Trophoblast cell (in vitro differentiated cells and primary cell): ENCODE measurements at regions not wholly inside any gene's neighbourhood (a gene's known extent, or its start where the extent isn't known, plus 50 kb on each side); places are given as distances from the start of the nearest gene placed in this dataset.

Experiments used
- DNase-seq, 2 donors: peaks; one replicate each; pipeline ENCODE4 v3.0.0-alpha.2; 2016
- H2AFZ ChIP-seq: 2 replicates; pipeline ENCODE4 v1.6.1; 2013; ENCODE audit warnings: low read length, moderate library complexity, mild to moderate bottlenecking; ENCODE audit not compliant: insufficient read depth, poor library complexity
- H2AK5ac ChIP-seq: 2 replicates; pipeline ENCODE4 v1.6.1; 2013; ENCODE audit warnings: mild to moderate bottlenecking, low read length
- H2BK120ac ChIP-seq: 2 replicates; pipeline ENCODE4 v1.6.1; 2013; ENCODE audit warnings: low read length, mild to moderate bottlenecking, moderate library complexity; ENCODE audit not compliant: insufficient read depth, poor library complexity
- H2BK12ac ChIP-seq: 2 replicates; pipeline ENCODE4 v1.6.1; 2013; ENCODE audit warnings: mild to moderate bottlenecking, low read length, moderate library complexity
- H2BK5ac ChIP-seq: 2 replicates; pipeline ENCODE4 v1.6.1; 2013; ENCODE audit warnings: low read length, low read depth, moderate library complexity, mild to moderate bottlenecking; ENCODE audit not compliant: poor library complexity
- H3K14ac ChIP-seq: 2 replicates; pipeline ENCODE4 v1.6.1; 2013; ENCODE audit warnings: mild to moderate bottlenecking, low read length
- H3K18ac ChIP-seq: 2 replicates; pipeline ENCODE4 v1.6.1; 2013; ENCODE audit warnings: mild to moderate bottlenecking, low read length
- H3K23ac ChIP-seq: 2 replicates; pipeline ENCODE4 v1.6.1; 2013; ENCODE audit warnings: low read length
- H3K27ac ChIP-seq: 2 replicates; pipeline ENCODE4 v1.5.1; 2013; ENCODE audit warnings: low read depth, mild to moderate bottlenecking, inconsistent platforms, low read length, moderate library complexity
- H3K27me3 ChIP-seq: 2 replicates; pipeline ENCODE4 v1.6.1; 2013; ENCODE audit warnings: inconsistent platforms, mild to moderate bottlenecking, low read length, moderate library complexity; ENCODE audit not compliant: insufficient read depth
- H3K36me3 ChIP-seq, 2 experiments: 1 replicate in 1 of 2; 2 replicates in 1 of 2; pipeline ENCODE4 v1.6.1; 2013; ENCODE audit warnings: low read length in 2 of 2, mild to moderate bottlenecking in 2 of 2, moderate library complexity in 1 of 2; ENCODE audit not compliant: insufficient read depth in 2 of 2, control insufficient read depth in 1 of 2
- H3K4ac ChIP-seq: 2 replicates; pipeline ENCODE4 v1.6.1; 2013; ENCODE audit warnings: low read depth, mild to moderate bottlenecking, low read length, moderate library complexity
- H3K4me1 ChIP-seq, 2 experiments: 1 replicate in 1 of 2; 2 replicates in 1 of 2; pipeline ENCODE4 v1.6.1; 2013; ENCODE audit warnings: low read length in 2 of 2, mild to moderate bottlenecking in 2 of 2, moderate library complexity in 1 of 2; ENCODE audit not compliant: insufficient read depth in 2 of 2, control insufficient read depth in 1 of 2
- H3K4me2 ChIP-seq: 2 replicates; pipeline ENCODE4 v1.6.1; 2013; ENCODE audit warnings: inconsistent platforms, mild to moderate bottlenecking, low read length, moderate library complexity
- H3K4me3 ChIP-seq: 2 replicates; pipeline ENCODE4 v1.5.1; 2013; ENCODE audit warnings: mild to moderate bottlenecking, low read depth, low read length, inconsistent platforms
- H3K79me1 ChIP-seq: one replicate; pipeline ENCODE4 v1.6.1; 2013; ENCODE audit warnings: low read length
- H3K79me2 ChIP-seq: 2 replicates; pipeline ENCODE4 v1.6.1; 2013; ENCODE audit warnings: low read length, mild to moderate bottlenecking; ENCODE audit not compliant: control insufficient read depth, insufficient read depth, poor library complexity
- H3K9ac ChIP-seq: 2 replicates; pipeline ENCODE4 v1.6.1; 2013; ENCODE audit warnings: mild to moderate bottlenecking, low read length
- H3K9me3 ChIP-seq: 2 replicates; pipeline ENCODE4 v1.6.1; 2013; ENCODE audit warnings: low read depth, mild to moderate bottlenecking, control low read depth, inconsistent platforms, low read length; ENCODE audit not compliant: insufficient read depth
- H4K12ac ChIP-seq: 2 replicates; pipeline ENCODE4 v1.6.1; 2013; ENCODE audit warnings: low read depth, mild to moderate bottlenecking, low read length, moderate library complexity
- H4K8ac ChIP-seq: 2 replicates; pipeline ENCODE4 v1.6.1; 2013; ENCODE audit warnings: low read depth, mild to moderate bottlenecking, low read length, moderate library complexity
- H4K91ac ChIP-seq: one replicate; pipeline ENCODE4 v1.6.1; 2013; ENCODE audit warnings: low read depth, mild to moderate bottlenecking, low read length, moderate library complexity
- WGBS: extraction: QIAGEN DNeasy Blood & Tissue Kit; methylation state at CpG from one replicate; pipeline ENCODE4 v1.1.7; 2013; ENCODE audit warnings: missing lambda C conversion rate; ENCODE audit not compliant: insufficient read length, insufficient coverage; ENCODE audit errors: extremely low coverage; 5-methylcytosine and 5-hydroxymethylcytosine counted together

- Histone ChIP-seq H3K4me2 (no peak overlapping the region), H4K8ac (no peak overlapping the region), H2AFZ (no peak overlapping the region), H3K4me3 (no peak overlapping the region), H3K9me3 (no peaks in the 10 kb centered on the region), H2BK5ac (no peak overlapping the region), H3K27me3 (no peaks in the 10 kb centered on the region), H3K4me1 (no peaks in the 10 kb centered on the region), H3K23ac (no peak overlapping the region), H2AK5ac (no peak overlapping the region), H3K36me3 (no peaks in the 10 kb centered on the region), H3K18ac (no peak overlapping the region), H2BK12ac (no peak overlapping the region), H2BK120ac (no peak overlapping the region), H4K91ac (no peak overlapping the region), H3K79me1 (no peaks in the 10 kb centered on the region), H3K9ac (no peak overlapping the region), H3K79me2 (no peaks in the 10 kb centered on the region), H4K12ac (no peak overlapping the region), H3K14ac (no peak overlapping the region), H3K27ac (peak overlapping the region; percentile 46), H3K4ac (no peak overlapping the region)
- no peak for DNase-seq
- no CpG with 5 or more reads among the region's 5 CpGs for WGBS
Measured at GRCh38 chr5:104361932-104362331, 799.3 kb upstream of the NUDT12 start.

- Histone ChIP-seq H3K4me1 (no peaks in the 10 kb centered on the region), H3K4me2 (no peak overlapping the region), H3K18ac (no peak overlapping the region), H3K27ac (no peak overlapping the region), H3K4me3 (no peak overlapping the region), H3K14ac (no peak overlapping the region), H3K9ac (no peak overlapping the region), H3K23ac (no peak overlapping the region), H2BK120ac (no peak overlapping the region), H4K8ac (no peak overlapping the region), H3K79me1 (no peaks in the 10 kb centered on the region), H3K4ac (no peak overlapping the region), H3K9me3 (no peaks in the 10 kb centered on the region), H4K91ac (no peak overlapping the region), H2BK5ac (no peak overlapping the region), H2BK12ac (no peak overlapping the region), H3K27me3 (no peaks in the 10 kb centered on the region), H2AK5ac (no peak overlapping the region), H3K79me2 (no peaks in the 10 kb centered on the region), H4K12ac (no peak overlapping the region), H2AFZ (no peak overlapping the region), H3K36me3 (no peaks in the 10 kb centered on the region)
- WGBS = no CpG with 5 or more reads among the region's 4 CpGs
- DNase-seq = peak in 1 of 2 donors; percentile 6
Measured at GRCh38 chr5:104355350-104355749, 792.8 kb upstream of the NUDT12 start.

- no peak overlapping the region for H2AFZ ChIP-seq
- H3K27ac ChIP-seq = no peak overlapping the region
- no peak for DNase-seq
- no peaks in the 10 kb centered on the region for H3K27me3 ChIP-seq
- no peak overlapping the region for H3K18ac ChIP-seq
- H3K4me2 ChIP-seq = no peak overlapping the region
- H3K9me3 ChIP-seq = no peaks in the 10 kb centered on the region
- H3K4me3 ChIP-seq = no peak overlapping the region
- no peak overlapping the region for H3K23ac ChIP-seq
- no peaks in the 10 kb centered on the region for H3K79me1 ChIP-seq
- H2AK5ac ChIP-seq = no peak overlapping the region
- H3K9ac ChIP-seq = no peak overlapping the region
- no peak overlapping the region for H4K91ac ChIP-seq
- no CpG with 5 or more reads among the region's 4 CpGs for WGBS
- H3K36me3 ChIP-seq = no peaks in the 10 kb centered on the region
- no peak overlapping the region for H3K14ac ChIP-seq
- H3K4me1 ChIP-seq = no peaks in the 10 kb centered on the region
- H2BK5ac ChIP-seq = no peak overlapping the region
- no peak overlapping the region for H4K8ac ChIP-seq
- no peaks in the 10 kb centered on the region for H3K79me2 ChIP-seq
- no peak overlapping the region for H2BK12ac ChIP-seq
- no peak overlapping the region for H4K12ac ChIP-seq
- H2BK120ac ChIP-seq = no peak overlapping the region
- no peak overlapping the region for H3K4ac ChIP-seq
Measured at GRCh38 chr5:104353371-104353770, 790.8 kb upstream of the NUDT12 start.

GRCh38 chr5:104352954-104353353, 790.4 kb upstream of the NUDT12 start:
- H4K8ac ChIP-seq = no peak overlapping the region
- no peaks in the 10 kb centered on the region for H3K9me3 ChIP-seq
- H3K4me1 ChIP-seq = no peaks in the 10 kb centered on the region
- H3K79me1 ChIP-seq = no peaks in the 10 kb centered on the region
- H2BK5ac ChIP-seq = no peak overlapping the region
- H3K9ac ChIP-seq = no peak overlapping the region
- H3K23ac ChIP-seq = no peak overlapping the region
- no peak overlapping the region for H3K4me3 ChIP-seq
- H2BK12ac ChIP-seq = no peak overlapping the region
- H2AFZ ChIP-seq = no peak overlapping the region
- no peak overlapping the region for H4K91ac ChIP-seq
- no peaks in the 10 kb centered on the region for H3K79me2 ChIP-seq
- no peaks in the 10 kb centered on the region for H3K27me3 ChIP-seq
- H3K14ac ChIP-seq = no peak overlapping the region
- no peak overlapping the region for H3K4ac ChIP-seq
- no peak overlapping the region for H4K12ac ChIP-seq
- H3K18ac ChIP-seq = no peak overlapping the region
- H3K27ac ChIP-seq = no peak overlapping the region
- no CpG with 5 or more reads among the region's 1 CpG for WGBS
- no peak overlapping the region for H2AK5ac ChIP-seq
- H3K36me3 ChIP-seq = no peaks in the 10 kb centered on the region
- H3K4me2 ChIP-seq = no peak overlapping the region
- no peak overlapping the region for H2BK120ac ChIP-seq
- no peak for DNase-seq
